HG02571 (cell line): ENCODE measurements at regions not wholly inside any gene's neighbourhood (a gene's known extent, or its start where the extent isn't known, plus 50 kb on each side); places are given as distances from the start of the nearest gene placed in this dataset.

Source experiments
- ATAC-seq: cut with Tn5 transposase; IDR thresholded peaks from one replicate; pipeline ENCODE4 v1.9.1; 2021; ENCODE audit warnings: mild to moderate bottlenecking, moderate library complexity; ENCODE audit not compliant: unreplicated experiment

- ATAC-seq, result no peak
Observed at GRCh38 chr3:31482493-31483200, 50.1 kb upstream of the STT3B start.
